ENCODE measurements at regions not wholly inside any gene's neighbourhood (a gene's known extent, or its start where the extent isn't known, plus 50 kb on each side); places are given as distances from the start of the nearest gene placed in this dataset.

DNA sequence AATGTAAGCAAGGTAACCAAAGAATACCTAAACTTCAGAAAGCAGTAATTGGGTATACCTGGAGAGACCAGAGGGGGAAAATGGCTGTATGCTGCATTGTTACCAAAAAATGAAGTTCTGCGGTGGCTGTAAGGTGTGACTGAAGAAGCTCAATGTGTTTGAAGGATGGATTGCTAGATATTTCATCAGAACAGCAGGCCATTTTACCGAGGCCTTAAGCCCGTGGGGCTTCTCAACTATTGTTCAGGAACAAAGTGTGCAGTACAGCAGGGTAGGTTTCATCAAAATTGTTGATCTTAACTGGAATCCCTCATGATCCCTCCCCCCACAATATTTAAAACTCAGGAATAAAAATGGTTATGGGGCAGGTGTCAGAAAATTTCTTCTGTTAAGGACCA lies 204.0 kb upstream of the GHITM start:
- no peak for DNase-seq (ENCODE audit: low spot score)

- no peak for DNase-seq (ENCODE audit: low spot score)
These were observed 203.4 kb upstream of the GHITM start for GRCh38 chr10:83935911-83936310.

GRCh38 chr10:83937161-83937560 lies 202.1 kb upstream of the GHITM start:
- no peak for DNase-seq (ENCODE audit: low spot score)

DNA sequence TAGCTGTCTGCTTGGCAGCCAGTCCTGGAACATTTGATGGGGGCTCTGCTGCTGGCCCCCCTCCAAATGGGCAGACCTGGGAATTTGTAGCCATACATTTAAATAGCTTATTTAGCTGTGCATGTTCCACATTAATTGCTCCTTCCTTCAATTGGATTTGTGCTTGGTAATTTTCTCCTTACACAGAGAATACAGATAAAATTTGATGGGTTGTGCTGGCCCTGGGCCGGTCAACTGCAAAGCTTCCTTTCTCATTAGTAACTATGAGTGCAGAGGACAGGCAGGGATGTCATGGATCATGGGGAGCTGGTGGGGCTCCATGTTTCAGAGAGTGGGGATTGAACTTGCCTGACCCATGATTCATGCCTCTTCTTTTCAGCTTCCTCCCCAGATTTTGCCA lies 201.5 kb upstream of the GHITM start:
- no peak for DNase-seq (ENCODE audit: low spot score)

DNA sequence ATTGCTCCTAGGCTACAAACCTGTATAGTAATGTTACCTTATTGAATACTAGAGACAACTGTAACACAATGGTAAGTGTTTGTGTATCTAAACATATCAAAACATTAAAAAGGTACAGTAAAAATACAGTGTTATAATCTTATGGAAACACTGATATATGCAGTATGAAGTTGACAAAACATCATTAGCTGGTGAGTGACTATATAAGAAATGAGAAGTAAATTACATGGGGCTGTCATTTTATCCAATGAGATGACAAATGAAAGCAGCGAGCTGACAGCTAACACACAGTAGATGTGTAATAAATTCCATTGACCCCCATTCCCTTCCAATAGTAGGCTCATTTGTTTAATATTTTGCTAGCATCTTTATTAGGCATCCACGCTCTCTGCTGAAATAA lies 198.1 kb upstream of the GHITM start:
- DNase-seq (ENCODE audit: low spot score) = no peak

- DNase-seq (ENCODE audit: low spot score) = no peak
These were observed 196.9 kb upstream of the GHITM start for GRCh38 chr10:83942410-83942809.

GRCh38 chr10:83943049-83943448 lies 196.3 kb upstream of the GHITM start:
- DNase-seq (ENCODE audit: low spot score) = no peak

DNA sequence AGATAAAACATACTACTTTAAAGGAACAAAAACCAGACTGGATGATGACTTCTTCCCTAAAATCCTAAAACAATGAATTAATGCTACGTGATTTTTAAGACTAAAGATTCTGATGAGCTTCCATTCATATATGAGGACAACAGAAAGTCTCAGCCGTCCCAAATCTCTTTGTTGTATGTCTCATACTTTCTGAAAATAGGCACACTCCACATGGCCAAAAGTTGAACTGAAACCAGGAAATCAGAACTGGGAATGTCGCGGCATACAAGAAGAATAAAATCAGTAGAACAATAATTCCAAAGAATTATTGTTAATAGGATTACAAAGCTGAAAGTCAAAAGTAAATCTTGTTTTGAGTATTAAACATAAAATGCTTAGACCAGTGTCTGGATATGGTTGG lies 195.4 kb upstream of the GHITM start:
- DNase-seq (ENCODE audit: low spot score) = no peak

DNA sequence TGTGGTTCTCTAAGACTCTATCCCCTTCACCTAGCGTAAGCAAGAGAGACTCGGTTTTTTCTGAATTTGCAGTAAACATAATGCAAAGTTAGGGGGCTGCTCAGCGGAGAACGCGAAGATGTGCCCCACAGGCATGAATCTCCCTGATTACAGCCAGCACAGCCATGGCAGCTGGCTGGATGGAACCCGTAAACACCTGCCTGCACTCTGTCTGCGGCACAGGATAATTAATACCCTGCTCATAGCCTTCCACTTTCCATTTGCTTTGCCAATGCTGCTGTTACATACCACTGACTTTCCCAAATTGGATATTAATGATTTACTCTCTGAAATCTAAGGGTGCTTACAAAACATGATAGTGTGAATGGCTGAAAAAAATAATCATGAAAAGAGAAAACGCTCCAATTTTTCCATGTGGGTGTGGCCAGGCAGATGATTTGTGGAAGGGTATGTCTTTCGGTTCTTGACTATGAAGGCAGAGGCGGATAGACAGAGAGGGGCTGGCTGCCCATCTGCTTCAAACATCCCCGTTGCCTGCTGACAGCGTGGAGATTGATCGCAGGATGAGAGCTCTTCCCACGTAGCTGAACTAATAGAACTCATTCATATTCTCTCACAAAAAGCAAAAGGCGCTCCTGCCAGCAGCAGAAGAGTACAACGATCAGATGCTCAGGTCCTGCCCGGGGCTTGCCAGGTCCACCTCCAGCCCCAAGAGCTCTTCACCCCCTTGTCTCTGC lies 193.2 kb upstream of the GHITM start:
- no peak for DNase-seq (ENCODE audit: low spot score)

GRCh38 chr10:83952314-83952713 lies 187.0 kb upstream of the GHITM start:
- no peak for DNase-seq (ENCODE audit: low spot score)

DNA sequence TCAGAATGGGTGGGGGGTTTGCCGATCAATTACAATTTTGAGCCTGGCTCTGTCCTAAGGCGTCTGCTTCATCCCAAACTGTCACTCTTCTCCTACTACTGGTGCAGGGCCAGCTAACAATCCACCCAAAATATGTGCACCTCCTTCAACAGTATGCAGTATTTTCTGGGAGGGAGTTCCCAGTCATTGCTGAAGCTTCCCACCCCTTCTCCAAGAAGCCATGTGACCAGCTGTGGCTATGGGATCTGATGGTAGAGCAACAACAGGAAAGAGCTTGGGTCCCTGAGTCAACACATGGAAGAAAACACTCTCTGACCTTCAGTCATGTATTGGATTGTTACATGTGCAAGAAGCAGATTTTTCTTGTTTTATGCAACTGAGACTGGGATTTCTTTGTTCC lies 185.7 kb upstream of the GHITM start:
- no peak for DNase-seq (ENCODE audit: low spot score)

DNA sequence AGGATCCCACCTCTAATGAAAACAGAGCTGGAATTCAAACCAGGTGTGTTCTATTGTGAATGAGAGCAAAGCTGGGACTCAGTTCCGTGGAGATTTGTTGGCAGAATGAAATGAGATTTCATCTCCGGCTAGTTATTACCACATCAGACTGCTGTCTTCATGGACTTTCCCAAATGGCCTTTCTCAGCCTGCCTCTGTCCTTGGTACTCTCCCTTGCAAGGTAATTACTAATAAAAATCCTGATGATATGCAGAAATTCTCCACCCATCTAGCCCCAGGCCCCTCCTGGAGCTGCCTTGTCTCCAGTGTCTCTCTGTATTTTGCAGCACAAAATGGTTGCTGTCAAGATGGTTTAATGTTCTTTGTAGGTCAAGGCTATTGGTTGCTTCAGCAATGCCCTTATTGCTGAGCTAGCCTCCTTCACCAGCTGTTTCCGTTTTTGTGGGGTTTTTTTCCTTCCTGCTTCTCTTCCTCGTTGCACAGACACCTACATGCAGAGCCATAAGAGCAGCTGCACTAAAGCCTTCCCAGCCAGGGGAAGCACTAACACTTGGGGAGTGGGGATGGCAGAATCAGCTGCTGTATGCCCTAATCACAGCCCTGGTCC lies 185.0 kb upstream of the GHITM start:
- no peak for DNase-seq (ENCODE audit: low spot score)

DNA sequence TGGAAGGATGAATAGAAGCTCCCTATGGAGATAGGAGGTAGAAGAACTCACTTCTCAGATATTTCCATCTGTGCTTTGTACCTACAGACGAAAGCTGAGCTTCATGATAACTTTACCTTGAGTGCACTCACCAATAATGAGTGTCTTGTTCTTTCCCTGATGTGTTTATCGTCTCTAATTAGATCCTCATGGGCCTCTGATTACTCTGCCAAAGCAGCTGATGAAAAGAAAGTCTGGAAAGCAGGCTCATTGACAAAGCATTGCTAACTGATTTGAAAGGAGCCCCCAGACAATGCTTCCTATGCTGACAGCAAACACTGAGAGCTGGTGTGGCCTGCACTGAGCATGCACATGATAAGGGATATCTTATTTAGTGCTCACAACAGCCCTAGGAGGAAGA lies 183.9 kb upstream of the GHITM start:
- no peak for DNase-seq (ENCODE audit: low spot score)

GRCh38 chr10:83957168-83957947 lies 182.0 kb upstream of the GHITM start:
- DNase-seq (ENCODE audit: low spot score) = no peak

- DNase-seq (ENCODE audit: low spot score) = no peak
These were observed 180.0 kb upstream of the GHITM start for GRCh38 chr10:83959328-83959727.

- no peak for DNase-seq (ENCODE audit: low spot score)
These were observed 179.2 kb upstream of the GHITM start for GRCh38 chr10:83960125-83960524.

- DNase-seq (ENCODE audit: low spot score) = no peak
These were observed 177.7 kb upstream of the GHITM start for GRCh38 chr10:83961620-83962019.

- no peak for DNase-seq (ENCODE audit: low spot score)
These were observed 175.9 kb upstream of the GHITM start for GRCh38 chr10:83963446-83963845.

DNA sequence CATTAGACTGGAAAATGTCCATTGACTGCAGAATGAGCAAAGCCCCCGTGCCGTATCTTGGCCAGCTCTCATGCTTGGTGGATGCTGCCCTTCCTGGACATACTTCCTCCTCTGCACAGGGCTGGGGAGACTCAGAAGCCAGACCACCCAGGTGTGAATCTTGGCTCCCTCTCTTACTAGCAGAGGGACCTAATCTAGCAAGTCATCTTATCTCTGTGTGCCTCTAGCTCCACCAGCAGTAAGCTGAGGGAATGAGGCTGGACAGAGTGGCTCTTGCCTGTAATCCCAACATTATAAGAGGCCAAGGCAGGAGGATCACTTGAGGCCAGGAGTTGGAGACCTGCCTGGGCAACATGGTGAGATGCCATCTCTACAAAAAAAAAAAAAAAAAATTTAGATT lies 173.8 kb upstream of the GHITM start:
- DNase-seq (ENCODE audit: low spot score) = no peak

GRCh38 chr10:83968052-83968451 lies 171.3 kb upstream of the GHITM start:
- DNase-seq (ENCODE audit: low spot score) = no peak

- DNase-seq (ENCODE audit: low spot score) = no peak
These were observed 160.5 kb upstream of the GHITM start for GRCh38 chr10:83978681-83979383.

DNA sequence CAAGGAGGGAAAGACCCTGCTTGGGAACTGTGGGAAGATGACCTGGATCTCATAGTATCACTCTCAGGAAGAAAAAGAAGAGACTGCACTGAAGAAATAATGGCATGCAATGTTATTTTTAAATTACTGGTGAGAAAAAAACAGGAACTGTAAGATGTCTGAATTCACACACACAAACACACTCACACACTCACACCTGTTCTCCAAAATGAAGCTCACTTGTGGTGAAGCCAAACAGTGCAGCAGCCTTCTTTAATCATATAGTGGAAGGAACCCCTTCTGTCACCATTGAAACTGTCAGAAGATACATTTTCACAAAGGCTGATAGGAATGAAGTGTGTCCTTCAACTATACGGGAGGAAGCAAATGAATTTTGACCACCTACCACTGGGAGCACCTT lies 156.5 kb upstream of the GHITM start:
- DNase-seq (ENCODE audit: low spot score) = no peak

Data from CD4-positive, alpha-beta T cell treated with Interleukin-6 at 100 ng/mL for 8 hours (primary cell).